Activated CD4-positive, alpha-beta T cell treated with anti-CD3 and anti-CD28 coated beads, Interleukin-2, amount 10 ng/mL, durations not matched to agents 24 days and 14 days (primary cell): ENCODE measurements at regions not wholly inside any gene's neighbourhood (a gene's known extent, or its start where the extent isn't known, plus 50 kb on each side); places are given as distances from the start of the nearest gene placed in this dataset.

Experiments
- DNase-seq: peaks from one replicate; pipeline ENCODE4 v3.0.0; 2022
- H3K27ac Mint-ChIP-seq: one replicate; pipeline ENCODE4 v1.8.0; 2022; ENCODE audit warnings: mild to moderate bottlenecking, mixed read lengths
- H3K27me3 Mint-ChIP-seq: one replicate; pipeline ENCODE4 v1.8.0; 2022; ENCODE audit warnings: mixed read lengths
- H3K36me3 Mint-ChIP-seq: one replicate; pipeline ENCODE4 v1.8.0; 2022; ENCODE audit warnings: low read depth, mild to moderate bottlenecking, mixed read lengths
- H3K4me1 Mint-ChIP-seq: one replicate; pipeline ENCODE4 v1.8.0; 2021; ENCODE audit warnings: mixed read lengths
- H3K4me3 Mint-ChIP-seq: one replicate; pipeline ENCODE4 v1.8.0; 2022; ENCODE audit warnings: mild to moderate bottlenecking, moderate library complexity, mixed read lengths
- H3K9me3 Mint-ChIP-seq: one replicate; pipeline ENCODE4 v1.8.0; 2021; ENCODE audit warnings: mixed read lengths
- intact Hi-C: fragments of 100-400 bp; cut with micrococcal nuclease; formaldehyde crosslinking; loops from one replicate; pipeline ENCODE4 v1.15.1; 2023

DNA sequence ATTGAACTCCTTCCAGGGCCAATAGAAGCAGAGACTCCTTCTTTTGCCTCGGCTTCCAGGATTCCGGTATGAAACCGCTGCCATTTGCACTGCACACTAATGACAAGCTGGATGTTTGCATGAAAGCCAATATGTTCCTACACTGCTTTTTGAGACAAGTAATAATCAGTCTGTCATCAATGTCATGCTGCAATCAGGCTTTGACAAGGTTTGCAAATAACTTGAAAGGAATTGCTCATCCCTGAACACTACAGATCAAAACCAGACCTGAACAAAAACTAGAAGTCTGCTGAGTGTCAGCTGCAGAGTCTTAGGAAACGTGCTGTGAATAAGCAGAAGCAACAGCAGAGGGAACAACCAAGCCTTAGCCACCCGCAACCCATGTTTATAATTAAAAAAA lies 720.7 kb upstream of the CXADR start:
- Mint-ChIP-seq H3K36me3 (no peaks in the 10 kb centered on the region), H3K4me1 (no peaks in the 10 kb centered on the region), H3K27ac (no peak overlapping the region), H3K4me3 (no peak overlapping the region), H3K9me3 (no peaks in the 10 kb centered on the region), H3K27me3 (no peaks in the 10 kb centered on the region)
- DNase-seq = no peak
- intact Hi-C loops = no loop called here

DNA sequence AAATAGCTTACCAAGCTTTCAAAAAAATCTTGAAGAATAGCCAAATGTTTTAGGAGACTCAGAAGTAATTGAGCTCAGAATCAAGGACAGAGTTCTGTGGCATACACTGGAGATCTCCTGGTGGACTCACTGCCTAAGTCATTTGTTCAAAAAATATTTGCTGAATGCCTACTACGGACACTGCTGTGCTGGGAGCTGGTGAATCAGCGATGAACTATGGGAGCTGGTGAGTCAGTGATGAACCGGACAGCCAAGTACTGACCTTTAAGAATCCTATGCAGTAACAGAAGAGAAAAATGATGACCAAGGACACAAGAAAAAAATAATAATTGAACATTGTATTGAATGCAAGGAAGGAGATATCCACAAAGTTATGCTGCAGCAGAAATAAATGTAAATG lies 717.9 kb upstream of the CXADR start:
- intact Hi-C loops = no loop called here
- no peaks in the 10 kb centered on the region for H3K9me3 Mint-ChIP-seq
- H3K27me3 Mint-ChIP-seq = no peaks in the 10 kb centered on the region
- no peak overlapping the region for H3K27ac Mint-ChIP-seq
- no peaks in the 10 kb centered on the region for H3K4me1 Mint-ChIP-seq
- DNase-seq = no peak
- H3K4me3 Mint-ChIP-seq = no peak overlapping the region
- H3K36me3 Mint-ChIP-seq = no peaks in the 10 kb centered on the region

- H3K4me3 Mint-ChIP-seq = no peak overlapping the region
- no peak for DNase-seq
- no peak overlapping the region for H3K27ac Mint-ChIP-seq
- H3K36me3 Mint-ChIP-seq = no peaks in the 10 kb centered on the region
- H3K9me3 Mint-ChIP-seq = peaks cover 7% of the 10 kb centered on the region
- intact Hi-C loops = no loop called here
- no peaks in the 10 kb centered on the region for H3K27me3 Mint-ChIP-seq
- H3K4me1 Mint-ChIP-seq = no peaks in the 10 kb centered on the region
Measured at GRCh38 chr21:16796776-16797175, 716.1 kb upstream of the CXADR start.

- H3K4me3 Mint-ChIP-seq = no peak overlapping the region
- H3K4me1 Mint-ChIP-seq = no peaks in the 10 kb centered on the region
- no peaks in the 10 kb centered on the region for H3K27me3 Mint-ChIP-seq
- no peak overlapping the region for H3K27ac Mint-ChIP-seq
- H3K36me3 Mint-ChIP-seq = no peaks in the 10 kb centered on the region
- H3K9me3 Mint-ChIP-seq = peaks cover 7% of the 10 kb centered on the region
- no peak for DNase-seq
- intact Hi-C loops = no loop called here
Measured at GRCh38 chr21:16797540-16797939, 715.3 kb upstream of the CXADR start.

DNA sequence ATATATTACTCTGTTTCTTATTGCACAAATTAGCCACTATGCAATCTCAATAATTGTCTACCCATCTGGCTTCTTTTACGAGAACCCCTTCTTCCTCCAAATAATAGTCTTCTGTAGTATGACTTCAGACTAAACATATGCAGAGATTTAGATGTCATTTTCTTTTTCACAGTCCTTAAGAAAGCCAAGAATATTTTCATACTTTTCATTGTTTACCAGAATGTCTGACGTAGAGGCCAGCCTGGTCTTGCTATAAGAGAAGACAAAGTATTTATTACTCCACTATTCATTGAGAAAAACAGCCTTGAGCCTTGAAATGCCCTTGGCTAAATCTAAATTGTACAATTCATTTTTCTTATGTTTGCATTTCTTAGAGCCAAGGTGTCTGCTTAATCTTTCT lies 714.9 kb upstream of the CXADR start:
- no peak overlapping the region for H3K27ac Mint-ChIP-seq
- peaks cover 7% of the 10 kb centered on the region for H3K9me3 Mint-ChIP-seq
- no peak overlapping the region for H3K4me3 Mint-ChIP-seq
- intact Hi-C loops = no loop called here
- no peaks in the 10 kb centered on the region for H3K4me1 Mint-ChIP-seq
- no peaks in the 10 kb centered on the region for H3K27me3 Mint-ChIP-seq
- no peaks in the 10 kb centered on the region for H3K36me3 Mint-ChIP-seq
- DNase-seq = no peak

- Mint-ChIP-seq H3K36me3 (no peaks in the 10 kb centered on the region), H3K27me3 (no peaks in the 10 kb centered on the region), H3K4me1 (no peaks in the 10 kb centered on the region), H3K4me3 (no peak overlapping the region), H3K9me3 (peaks cover 7% of the 10 kb centered on the region), H3K27ac (no peak overlapping the region)
- no peak for DNase-seq
- intact Hi-C loops = no loop called here
Measured at GRCh38 chr21:16800536-16801275, 712.1 kb upstream of the CXADR start.

DNA sequence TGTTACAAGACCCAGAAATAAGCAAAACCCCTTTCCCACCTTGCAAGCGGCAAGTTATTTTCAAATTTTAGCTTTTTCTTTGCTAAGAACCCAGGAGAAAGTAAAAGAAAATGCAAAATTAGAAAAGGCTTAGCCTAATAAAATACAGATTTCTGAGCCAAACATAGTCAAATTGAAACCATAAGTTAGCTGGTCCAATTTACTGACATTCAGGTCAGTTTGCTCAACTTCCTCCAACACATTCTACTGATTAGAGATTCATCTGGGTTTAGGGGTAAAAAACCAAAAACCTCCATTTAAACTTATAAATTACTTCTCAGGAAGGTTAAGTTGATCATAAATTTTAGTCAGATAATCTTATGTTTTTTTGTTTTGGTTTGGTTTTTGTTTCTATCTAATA lies 701.8 kb upstream of the CXADR start:
- no peak overlapping the region for H3K4me3 Mint-ChIP-seq
- H3K9me3 Mint-ChIP-seq = peaks cover 6% of the 10 kb centered on the region
- H3K27me3 Mint-ChIP-seq = no peaks in the 10 kb centered on the region
- no peak overlapping the region for H3K27ac Mint-ChIP-seq
- DNase-seq = no peak
- H3K4me1 Mint-ChIP-seq = no peaks in the 10 kb centered on the region
- H3K36me3 Mint-ChIP-seq = no peaks in the 10 kb centered on the region
- intact Hi-C loops = no loop called here

DNA sequence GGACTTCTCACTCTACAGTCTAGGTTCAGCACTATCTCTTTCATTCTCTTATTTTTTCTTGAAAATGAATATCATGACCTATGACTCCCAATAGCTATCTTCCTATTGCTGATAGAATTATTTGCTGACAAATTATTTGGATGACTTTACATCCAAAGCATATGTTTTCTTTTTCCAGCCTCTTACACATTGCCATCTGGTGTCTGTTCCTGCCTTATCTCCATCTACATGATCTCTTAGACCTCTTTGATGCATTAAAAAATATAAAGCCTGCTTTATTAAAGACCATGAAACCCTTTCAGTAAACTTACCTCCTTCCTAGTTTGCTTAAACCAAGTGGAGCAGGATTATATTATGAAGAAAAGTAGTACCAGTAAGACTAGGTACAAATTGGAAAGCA lies 700.9 kb upstream of the CXADR start:
- Mint-ChIP-seq H3K36me3 (no peaks in the 10 kb centered on the region), H3K4me1 (no peaks in the 10 kb centered on the region), H3K9me3 (peaks cover 6% of the 10 kb centered on the region), H3K27me3 (no peaks in the 10 kb centered on the region), H3K27ac (no peak overlapping the region), H3K4me3 (no peak overlapping the region)
- intact Hi-C loops = no loop called here
- no peak for DNase-seq

DNA sequence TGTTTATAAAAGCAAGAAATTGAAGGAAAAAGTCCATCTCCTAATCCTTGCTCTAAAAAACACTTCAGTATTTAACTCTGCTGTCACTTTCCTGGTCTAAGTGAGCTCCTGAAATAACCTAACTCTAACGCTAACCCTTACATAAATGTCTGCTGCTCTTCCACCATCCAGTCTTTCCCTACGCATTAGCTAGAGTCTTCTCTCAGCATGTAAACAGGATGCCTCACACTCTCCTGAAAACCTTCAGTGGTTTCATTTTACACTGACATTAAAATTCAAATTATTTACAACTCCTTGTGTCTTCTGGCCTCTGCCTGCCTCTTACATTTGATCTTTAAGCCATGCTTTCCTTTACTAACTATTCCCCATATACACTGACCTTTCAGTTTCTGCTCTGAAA lies 697.6 kb upstream of the CXADR start:
- Mint-ChIP-seq H3K4me1 (no peaks in the 10 kb centered on the region), H3K27ac (no peak overlapping the region), H3K4me3 (no peak overlapping the region), H3K36me3 (no peaks in the 10 kb centered on the region), H3K27me3 (no peaks in the 10 kb centered on the region), H3K9me3 (peaks cover 4% of the 10 kb centered on the region)
- DNase-seq = no peak
- intact Hi-C loops = no loop called here

DNA sequence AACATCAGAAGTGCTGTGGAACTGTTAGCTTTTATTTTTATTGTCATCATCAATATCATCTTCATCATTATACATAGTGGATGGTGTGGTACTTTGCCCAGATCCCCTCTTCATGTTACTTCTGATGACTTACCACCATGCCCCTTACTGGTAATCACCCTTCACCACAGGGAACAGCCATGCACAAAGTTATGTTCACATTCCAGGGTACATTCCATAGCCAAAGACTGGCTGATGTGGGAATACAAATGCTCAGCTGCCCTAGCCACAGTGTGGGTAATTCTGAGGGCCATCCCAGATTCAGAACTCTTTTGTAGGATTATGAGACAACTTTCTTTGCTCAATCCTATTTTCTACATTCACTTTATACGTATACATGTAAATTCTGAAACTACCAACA lies 691.3 kb upstream of the CXADR start:
- intact Hi-C loops = no loop called here
- no peak for DNase-seq
- no peak overlapping the region for H3K4me3 Mint-ChIP-seq
- no peak overlapping the region for H3K27ac Mint-ChIP-seq
- peaks cover 23% of the 10 kb centered on the region for H3K9me3 Mint-ChIP-seq
- H3K4me1 Mint-ChIP-seq = no peaks in the 10 kb centered on the region
- H3K27me3 Mint-ChIP-seq = no peaks in the 10 kb centered on the region
- H3K36me3 Mint-ChIP-seq = no peaks in the 10 kb centered on the region

DNA sequence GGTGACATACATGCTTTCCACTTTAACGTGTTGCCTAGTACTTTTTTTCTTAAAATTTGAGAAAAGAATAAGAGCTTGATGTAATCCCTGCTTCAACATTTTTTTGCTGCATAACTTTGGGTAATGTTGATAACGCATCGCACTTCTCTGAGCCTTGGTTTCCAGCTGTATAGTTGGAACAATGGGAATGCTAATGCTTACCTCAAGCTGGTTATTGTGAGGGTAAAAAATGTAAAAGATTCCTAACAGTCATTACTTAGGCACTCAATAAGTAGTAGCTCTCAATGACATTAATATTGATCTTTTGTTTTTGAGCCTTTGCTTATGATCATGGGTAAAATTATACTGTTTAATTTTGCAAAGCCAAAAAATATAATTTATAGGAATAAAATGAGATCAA lies 683.3 kb upstream of the CXADR start:
- Mint-ChIP-seq H3K4me3 (no peak overlapping the region), H3K36me3 (no peaks in the 10 kb centered on the region), H3K27me3 (no peaks in the 10 kb centered on the region), H3K4me1 (no peaks in the 10 kb centered on the region), H3K27ac (no peak overlapping the region), H3K9me3 (peaks cover 14% of the 10 kb centered on the region)
- intact Hi-C loops = no loop called here
- no peak for DNase-seq

DNA sequence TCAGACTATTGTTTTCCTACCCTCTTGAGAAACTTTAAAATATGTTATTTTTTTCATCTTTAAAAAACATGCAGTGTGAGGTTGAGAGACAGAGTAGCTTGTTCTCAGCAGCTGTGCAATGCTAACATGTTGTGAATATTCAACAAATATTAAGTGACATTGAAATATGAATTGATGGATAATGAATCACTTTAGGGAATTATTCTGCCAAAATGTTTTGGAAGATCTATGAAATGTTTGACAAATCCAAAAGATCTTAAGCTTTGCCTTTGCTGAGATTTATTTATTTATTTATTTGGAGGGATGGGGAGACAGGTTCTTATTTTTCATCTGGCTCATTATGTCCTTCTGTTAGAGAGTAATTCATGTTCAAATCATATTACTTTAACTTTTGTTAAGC lies 680.1 kb upstream of the CXADR start:
- Mint-ChIP-seq H3K27me3 (no peaks in the 10 kb centered on the region), H3K27ac (no peak overlapping the region), H3K36me3 (no peaks in the 10 kb centered on the region), H3K9me3 (peaks cover 7% of the 10 kb centered on the region), H3K4me1 (no peaks in the 10 kb centered on the region), H3K4me3 (no peak overlapping the region)
- intact Hi-C loops = no loop called here
- DNase-seq = no peak

GRCh38 chr21:16834791-16835190 lies 678.1 kb upstream of the CXADR start:
- intact Hi-C loops = no loop called here
- H3K36me3 Mint-ChIP-seq = no peaks in the 10 kb centered on the region
- no peak overlapping the region for H3K27ac Mint-ChIP-seq
- DNase-seq = no peak
- H3K27me3 Mint-ChIP-seq = no peaks in the 10 kb centered on the region
- no peak overlapping the region for H3K4me3 Mint-ChIP-seq
- H3K9me3 Mint-ChIP-seq = no peaks in the 10 kb centered on the region
- H3K4me1 Mint-ChIP-seq = no peaks in the 10 kb centered on the region

- Mint-ChIP-seq H3K27ac (no peak overlapping the region), H3K36me3 (no peaks in the 10 kb centered on the region), H3K27me3 (no peaks in the 10 kb centered on the region), H3K4me3 (no peak overlapping the region), H3K4me1 (no peaks in the 10 kb centered on the region), H3K9me3 (no peaks in the 10 kb centered on the region)
- intact Hi-C loops = no loop called here
- DNase-seq = no peak
Measured at GRCh38 chr21:16837321-16837720, 675.5 kb upstream of the CXADR start.

- no peaks in the 10 kb centered on the region for H3K4me1 Mint-ChIP-seq
- no peaks in the 10 kb centered on the region for H3K9me3 Mint-ChIP-seq
- no peak overlapping the region for H3K4me3 Mint-ChIP-seq
- H3K36me3 Mint-ChIP-seq = no peaks in the 10 kb centered on the region
- H3K27me3 Mint-ChIP-seq = no peaks in the 10 kb centered on the region
- no peak overlapping the region for H3K27ac Mint-ChIP-seq
- intact Hi-C loops = no loop called here
- no peak for DNase-seq
Measured at GRCh38 chr21:16837721-16838120, 675.1 kb upstream of the CXADR start.
